ENCODE measurements at regions not wholly inside any gene's neighbourhood (a gene's known extent, or its start where the extent isn't known, plus 50 kb on each side); places are given as distances from the start of the nearest gene placed in this dataset.
"Not testable (repeated sequence)": the region's sequence is repeated elsewhere in the genome, so short reads cannot be mapped to it uniquely, and the experiment has no call there.

- in situ Hi-C loops (cut with HindIII; ENCODE audit: low sequenced_read_pairs), result not testable (repeated sequence)
Observed at GRCh38 chr6:27807441-27808241, 104.6 kb downstream of the OR2B2 start.

GRCh38 chr6:27806981-27807440, 105.2 kb downstream of the OR2B2 start:
- in situ Hi-C loops (cut with HindIII; ENCODE audit: low sequenced_read_pairs), result no loop called here

GRCh38 chr6:27805347-27805746, 106.8 kb downstream of the OR2B2 start:
- in situ Hi-C loops (cut with HindIII; ENCODE audit: low sequenced_read_pairs), result no loop called here

GRCh38 chr6:27804851-27805250, 107.3 kb downstream of the OR2B2 start:
- in situ Hi-C loops (cut with HindIII; ENCODE audit: low sequenced_read_pairs), result no loop called here

- in situ Hi-C loops (cut with HindIII; ENCODE audit: low sequenced_read_pairs), result no loop called here
Observed at GRCh38 chr6:27800731-27801373, 111.3 kb downstream of the OR2B2 start.

- in situ Hi-C loops (cut with HindIII; ENCODE audit: low sequenced_read_pairs), result no loop called here
Observed at GRCh38 chr6:27797960-27798359, 114.2 kb downstream of the OR2B2 start.

GRCh38 chr6:27796736-27797481, 115.3 kb downstream of the OR2B2 start:
- in situ Hi-C loops (cut with HindIII; ENCODE audit: low sequenced_read_pairs), result not testable (repeated sequence)

GRCh38 chr6:27795697-27796494, 116.3 kb downstream of the OR2B2 start:
- in situ Hi-C loops (cut with HindIII; ENCODE audit: low sequenced_read_pairs), result no loop called here

GRCh38 chr6:27791182-27791943, 120.8 kb downstream of the OR2B2 start:
- in situ Hi-C loops (cut with HindIII; ENCODE audit: low sequenced_read_pairs), result no loop called here

GRCh38 chr6:27788376-27788775, 123.8 kb downstream of the OR2B2 start:
- in situ Hi-C loops (cut with HindIII; ENCODE audit: low sequenced_read_pairs), result not testable (repeated sequence)

- in situ Hi-C loops (cut with HindIII; ENCODE audit: low sequenced_read_pairs), result no loop called here
Observed at GRCh38 chr6:27786048-27786447, 126.1 kb downstream of the OR2B2 start.

GRCh38 chr6:27785294-27785693, 126.9 kb downstream of the OR2B2 start:
- in situ Hi-C loops (cut with HindIII; ENCODE audit: low sequenced_read_pairs), result no loop called here

- in situ Hi-C loops (cut with HindIII; ENCODE audit: low sequenced_read_pairs), result no loop called here
Observed at GRCh38 chr6:27782748-27783147, 129.4 kb downstream of the OR2B2 start.

- in situ Hi-C loops (cut with HindIII; ENCODE audit: low sequenced_read_pairs), result no loop called here
Observed at GRCh38 chr6:27778625-27779417, 133.4 kb downstream of the OR2B2 start.

- in situ Hi-C loops (cut with HindIII; ENCODE audit: low sequenced_read_pairs), result no loop called here
Observed at GRCh38 chr6:27777614-27778355, 134.4 kb downstream of the OR2B2 start.

GRCh38 chr6:27777126-27777525, 135.1 kb downstream of the OR2B2 start:
- in situ Hi-C loops (cut with HindIII; ENCODE audit: low sequenced_read_pairs), result no loop called here

GRCh38 chr6:27776504-27776903, 135.7 kb downstream of the OR2B2 start:
- in situ Hi-C loops (cut with HindIII; ENCODE audit: low sequenced_read_pairs), result no loop called here

- in situ Hi-C loops (cut with HindIII; ENCODE audit: low sequenced_read_pairs), result no loop called here
Observed at GRCh38 chr6:27775796-27776184, 136.4 kb downstream of the OR2B2 start.
